Cerebellar nuclear complex (tissue), 1 donor: ENCODE measurements at regions not wholly inside any gene's neighbourhood (a gene's known extent, or its start where the extent isn't known, plus 50 kb on each side); places are given as distances from the start of the nearest gene placed in this dataset.
"Not testable (repeated sequence)": the region's sequence is repeated elsewhere in the genome, so short reads cannot be mapped to it uniquely, and the experiment has no call there.

Source experiments
- DNase-seq, 2 experiments: peaks; one replicate each; lab custom pipeline; 2025; lab: John Stamatoyannopoulos, UW

- DNase-seq, result no peak
Measured at GRCh38 chr9:79387101-79387835, 184.5 kb upstream of the TLE4 start.

- DNase-seq, result no peak
Measured at GRCh38 chr9:79390077-79390698, 181.6 kb upstream of the TLE4 start.

DNA sequence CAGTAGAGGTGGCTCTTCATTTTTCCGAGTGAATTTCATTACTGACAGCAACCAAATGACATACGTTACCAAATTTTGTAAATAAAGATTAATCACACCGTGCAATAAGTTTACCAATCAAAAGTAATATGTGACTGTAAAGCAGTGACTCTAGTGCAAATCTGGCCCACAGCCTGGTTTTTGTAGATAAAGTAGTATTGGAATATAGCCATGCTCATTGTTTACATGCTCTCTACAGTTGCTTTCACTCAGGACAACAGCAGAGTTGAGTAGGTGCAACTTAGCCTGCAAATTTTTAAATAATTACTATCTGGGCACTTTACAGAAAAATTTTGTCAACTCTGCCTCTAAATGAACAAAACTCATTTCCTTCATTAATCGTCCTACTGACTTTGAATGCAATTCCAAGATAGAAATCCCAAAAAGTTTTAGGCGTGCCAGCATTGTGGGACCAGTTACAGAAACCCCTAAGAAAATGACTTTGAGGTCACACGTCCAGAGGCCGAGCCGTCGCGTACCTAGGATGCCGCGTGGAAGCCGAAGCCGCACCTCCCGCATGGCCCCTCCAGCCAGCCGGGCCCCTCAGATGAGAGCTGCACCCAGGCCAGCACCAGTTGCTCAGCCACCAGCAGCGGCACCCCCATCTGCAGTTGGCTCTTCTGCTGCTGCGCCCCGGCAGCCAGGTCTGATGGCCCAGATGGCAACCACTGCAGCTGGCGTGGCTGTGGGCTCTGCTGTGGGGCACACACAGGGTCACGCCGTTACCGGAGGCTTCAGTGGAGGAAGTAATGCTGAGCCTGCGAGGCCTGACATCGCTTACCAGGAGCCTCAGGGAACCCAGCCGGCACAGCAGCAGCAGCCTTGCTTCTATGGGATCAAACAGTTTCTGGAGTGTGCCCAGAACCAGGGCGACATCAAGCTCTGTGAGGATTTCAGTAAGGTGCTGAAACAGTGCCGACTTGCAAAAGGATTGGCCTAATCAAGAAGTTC lies 180.7 kb upstream of the TLE4 start:
- DNase-seq, result no peak

DNA sequence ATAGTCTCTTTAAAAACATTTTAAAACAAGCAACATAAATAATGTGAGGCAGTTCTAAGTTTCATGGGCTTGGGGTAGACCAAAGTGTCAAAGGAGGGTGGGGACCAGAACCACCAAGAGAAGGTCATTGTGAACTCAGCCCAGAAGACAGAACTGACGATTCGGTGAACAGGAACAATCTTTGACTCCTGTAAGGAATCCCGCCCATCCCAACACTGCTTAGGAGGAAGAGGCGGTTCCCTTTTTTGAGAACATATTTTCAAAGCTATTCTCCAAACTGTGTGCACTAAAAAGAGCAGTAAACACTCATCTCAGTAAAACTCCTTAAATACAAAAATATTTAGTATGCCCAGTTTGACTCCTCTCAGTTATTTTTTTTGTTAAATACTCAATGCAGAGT lies 176.5 kb upstream of the TLE4 start:
- DNase-seq, result no peak

DNA sequence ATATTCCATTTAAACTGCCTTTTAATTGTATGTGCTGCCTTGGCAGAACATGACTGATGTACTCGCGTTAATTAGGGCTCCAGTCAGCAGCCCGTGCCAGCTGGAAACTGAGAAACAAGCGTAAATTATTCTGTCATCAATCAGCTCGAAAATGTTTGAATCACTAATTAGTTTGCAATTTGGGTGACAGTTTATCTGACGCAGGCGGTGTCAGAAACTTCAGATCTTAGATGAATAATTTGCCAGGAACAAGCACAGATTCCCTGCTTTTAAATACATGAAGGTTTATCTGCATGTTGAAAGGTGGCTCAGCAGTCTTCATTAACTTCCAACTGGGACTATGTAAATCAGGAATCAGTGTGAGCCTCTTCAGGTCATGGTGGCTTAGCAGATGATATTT lies 176.0 kb upstream of the TLE4 start:
- DNase-seq, result no peak

DNA sequence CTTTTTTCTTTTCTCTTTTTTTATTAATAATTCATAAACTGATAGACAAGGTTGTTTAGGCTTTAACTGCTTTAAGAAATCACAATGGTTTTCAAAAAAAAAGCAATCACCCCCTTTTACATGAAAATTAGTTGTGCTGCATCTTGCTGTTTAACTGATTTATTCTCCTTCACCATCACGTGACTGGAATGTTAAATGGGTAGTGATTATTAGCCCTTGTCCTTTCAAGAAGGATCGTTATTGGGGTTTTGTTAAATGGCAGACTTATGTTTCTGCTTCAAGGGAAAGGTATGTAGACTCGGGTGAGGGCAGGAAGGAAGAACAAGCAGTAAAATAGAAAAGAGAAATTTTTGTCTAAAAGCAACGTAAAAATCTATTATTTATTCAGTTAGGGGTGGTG lies 175.6 kb upstream of the TLE4 start:
- no peak for DNase-seq

- no peak for DNase-seq
Measured at GRCh38 chr9:79403495-79403894, 168.3 kb upstream of the TLE4 start.

DNA sequence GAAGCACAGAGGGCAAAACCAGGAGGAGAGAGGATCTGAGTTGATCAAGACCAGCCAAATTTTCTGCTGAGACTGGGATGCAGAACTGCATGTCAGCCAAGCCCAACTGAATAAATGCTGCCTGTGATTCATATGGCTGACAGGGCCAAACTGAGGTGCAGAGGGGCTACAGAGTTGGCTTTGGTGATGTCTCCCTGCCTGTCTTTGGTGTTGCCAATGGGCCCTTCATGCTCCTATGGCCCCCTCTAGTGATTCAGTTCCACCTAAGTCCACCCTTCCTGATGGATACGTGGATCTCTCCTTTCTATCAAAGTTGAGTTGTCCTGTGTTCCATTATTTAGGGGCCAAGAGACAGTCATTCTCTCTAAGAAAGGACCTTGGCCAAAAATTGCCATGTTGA lies 163.6 kb upstream of the TLE4 start:
- no peak for DNase-seq

DNA sequence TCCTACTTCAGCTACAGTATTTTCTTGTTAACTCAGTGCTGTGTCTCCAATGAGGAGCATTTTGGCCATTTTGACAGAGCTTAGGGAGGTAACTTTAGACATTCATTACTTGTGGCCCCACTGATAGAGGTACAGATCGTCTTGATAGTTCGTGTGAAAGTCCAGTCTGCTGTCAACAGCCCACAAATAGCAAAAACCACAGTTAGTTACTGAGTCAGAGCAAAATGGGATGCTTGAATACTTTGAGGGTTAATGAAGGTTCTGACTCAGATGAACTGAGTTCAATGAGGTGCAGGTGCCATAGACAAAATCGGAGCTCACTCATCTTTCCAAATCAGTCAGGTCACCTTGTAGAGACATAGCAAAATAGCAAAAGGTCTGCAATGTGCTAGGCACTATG lies 163.1 kb upstream of the TLE4 start:
- DNase-seq, result no peak

DNA sequence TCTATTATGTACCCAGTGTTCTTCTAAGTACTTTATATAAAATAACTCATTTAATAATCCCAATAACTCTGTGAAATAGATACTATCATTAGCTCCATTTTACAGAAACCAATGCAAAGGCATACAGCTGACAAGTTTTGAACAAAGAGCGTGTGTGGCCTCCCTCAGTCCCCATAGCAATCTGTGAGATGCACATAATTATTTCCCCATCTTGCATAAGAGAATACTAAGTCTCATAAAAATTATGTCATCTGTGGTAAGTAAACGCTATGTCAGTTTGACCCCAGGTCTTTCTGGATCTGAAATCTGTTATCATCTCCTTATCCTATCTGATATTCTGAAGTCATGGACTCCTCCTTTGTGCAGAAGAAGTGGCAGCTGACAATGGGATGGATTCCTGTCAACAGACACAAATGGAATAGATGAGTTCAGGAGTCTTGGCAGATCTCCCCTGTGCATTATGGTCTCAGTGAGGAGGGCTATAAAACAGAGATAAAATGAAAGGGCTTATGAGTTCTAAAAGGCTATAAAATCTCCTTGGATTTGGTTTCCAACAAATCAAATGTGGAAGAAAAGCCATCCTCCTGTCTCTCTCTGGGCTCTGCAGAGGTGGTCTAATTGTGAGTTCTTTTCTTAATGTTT lies 162.5 kb upstream of the TLE4 start:
- DNase-seq, result no peak

DNA sequence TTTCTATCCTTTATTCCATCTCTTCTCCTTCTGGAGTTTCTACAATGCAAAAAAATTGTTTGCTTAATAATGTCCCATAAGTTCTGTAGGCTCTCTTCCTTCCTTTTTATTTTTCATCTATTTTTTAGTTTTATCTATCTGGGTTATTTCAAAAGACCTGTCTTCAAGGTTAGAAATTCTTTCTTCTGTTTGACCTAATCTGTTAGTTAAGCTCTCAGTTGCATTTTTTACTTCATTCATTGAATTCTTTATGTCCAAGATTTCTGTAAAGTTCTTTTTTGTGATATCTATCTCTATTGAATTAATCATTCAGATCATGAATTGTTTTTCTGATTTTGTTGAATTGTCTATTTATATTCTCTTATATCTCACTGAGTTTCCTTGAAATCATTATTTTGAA lies 145.9 kb upstream of the TLE4 start:
- DNase-seq, result no peak

DNA sequence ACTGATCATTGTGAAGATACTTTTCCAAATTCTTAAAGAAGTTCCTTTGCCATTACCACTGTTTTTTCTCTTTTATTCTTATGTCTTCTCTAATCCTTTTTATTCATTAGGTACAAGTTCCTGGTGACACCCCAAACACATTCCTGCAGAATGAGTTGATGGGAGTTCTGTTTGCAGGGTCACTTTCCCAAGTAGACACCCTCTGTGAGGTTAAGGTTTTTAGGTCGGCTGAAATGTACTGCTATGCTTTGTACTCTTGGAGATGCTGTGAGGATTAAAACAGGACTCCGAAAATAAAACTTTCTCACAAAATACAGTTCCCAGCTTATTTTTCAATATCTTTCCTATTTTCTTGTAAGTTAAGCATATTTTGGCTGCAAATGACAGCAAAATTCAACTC lies 143.3 kb upstream of the TLE4 start:
- DNase-seq, result no peak

DNA sequence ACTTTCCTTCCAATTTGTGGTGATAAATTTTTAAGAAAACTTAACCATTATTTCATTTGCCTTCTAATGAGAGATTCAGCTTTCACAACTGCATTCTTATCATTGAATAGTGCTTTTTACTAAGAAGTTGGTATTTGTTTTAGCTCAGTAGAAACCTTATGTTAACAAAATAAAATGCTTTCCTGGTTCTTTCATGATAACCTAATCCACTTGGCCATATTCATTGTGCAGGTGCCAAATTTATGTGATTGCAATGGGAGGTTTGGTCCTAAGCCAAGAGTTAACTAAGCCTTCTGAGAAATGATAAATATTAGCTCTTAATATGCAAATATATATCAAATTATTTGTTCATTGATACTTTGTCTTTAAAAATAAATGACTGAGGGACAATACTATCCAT lies 141.1 kb upstream of the TLE4 start:
- DNase-seq, result no peak

DNA sequence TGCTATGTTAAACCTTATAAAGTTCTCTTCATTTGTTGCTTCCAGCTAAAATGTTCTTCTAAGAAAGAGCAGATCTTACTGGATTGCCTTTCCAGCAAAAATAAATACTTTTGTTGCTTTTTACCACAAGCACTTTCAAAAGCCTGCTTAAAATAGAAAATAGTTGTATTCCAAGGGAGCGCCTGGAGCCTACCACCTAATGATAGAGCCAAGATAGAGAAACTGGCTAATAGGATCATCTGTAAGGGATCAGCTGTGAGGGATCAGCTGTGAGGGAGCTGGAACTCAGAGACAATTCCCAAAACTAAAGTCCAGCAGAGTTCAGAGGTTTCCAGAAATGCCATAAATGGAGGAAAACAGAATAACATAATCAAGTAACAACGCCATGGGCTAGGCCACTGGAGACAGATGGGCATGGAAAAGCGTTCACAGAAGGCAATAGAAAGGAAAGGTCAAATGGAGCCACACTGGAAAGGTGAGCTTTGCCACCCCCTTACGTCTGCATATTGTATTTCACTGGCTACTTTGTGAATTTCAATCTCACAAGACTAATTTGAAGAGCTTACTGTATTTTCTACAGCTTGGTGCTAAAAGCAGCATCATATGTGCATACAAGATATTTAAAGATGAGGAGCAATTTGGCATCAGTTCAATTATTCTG lies 140.6 kb upstream of the TLE4 start:
- no peak for DNase-seq

- no peak for DNase-seq
Measured at GRCh38 chr9:79432485-79432884, 139.3 kb upstream of the TLE4 start.

DNA sequence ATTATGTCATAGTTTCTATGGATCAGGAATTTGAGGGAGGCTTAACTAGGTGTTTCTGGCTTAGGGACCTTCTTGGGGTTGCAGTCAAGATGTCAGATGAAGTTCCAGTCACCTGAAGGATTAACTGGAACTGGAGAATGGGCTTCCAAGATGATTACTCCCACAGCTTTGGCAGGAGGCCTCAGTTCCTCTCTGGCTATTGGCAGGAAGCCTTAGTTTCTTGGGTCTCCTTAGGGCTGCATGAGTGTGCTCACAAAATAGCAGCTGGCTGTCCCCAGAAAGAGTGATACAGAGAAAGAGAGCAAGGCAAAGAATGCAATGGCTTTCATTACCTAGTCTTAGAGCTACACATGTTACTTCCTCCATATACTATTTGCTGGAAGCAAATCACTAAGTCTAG lies 138.1 kb upstream of the TLE4 start:
- DNase-seq, result no peak

- DNase-seq, result not testable (repeated sequence)
Measured at GRCh38 chr9:79439221-79439620, 132.5 kb upstream of the TLE4 start.

DNA sequence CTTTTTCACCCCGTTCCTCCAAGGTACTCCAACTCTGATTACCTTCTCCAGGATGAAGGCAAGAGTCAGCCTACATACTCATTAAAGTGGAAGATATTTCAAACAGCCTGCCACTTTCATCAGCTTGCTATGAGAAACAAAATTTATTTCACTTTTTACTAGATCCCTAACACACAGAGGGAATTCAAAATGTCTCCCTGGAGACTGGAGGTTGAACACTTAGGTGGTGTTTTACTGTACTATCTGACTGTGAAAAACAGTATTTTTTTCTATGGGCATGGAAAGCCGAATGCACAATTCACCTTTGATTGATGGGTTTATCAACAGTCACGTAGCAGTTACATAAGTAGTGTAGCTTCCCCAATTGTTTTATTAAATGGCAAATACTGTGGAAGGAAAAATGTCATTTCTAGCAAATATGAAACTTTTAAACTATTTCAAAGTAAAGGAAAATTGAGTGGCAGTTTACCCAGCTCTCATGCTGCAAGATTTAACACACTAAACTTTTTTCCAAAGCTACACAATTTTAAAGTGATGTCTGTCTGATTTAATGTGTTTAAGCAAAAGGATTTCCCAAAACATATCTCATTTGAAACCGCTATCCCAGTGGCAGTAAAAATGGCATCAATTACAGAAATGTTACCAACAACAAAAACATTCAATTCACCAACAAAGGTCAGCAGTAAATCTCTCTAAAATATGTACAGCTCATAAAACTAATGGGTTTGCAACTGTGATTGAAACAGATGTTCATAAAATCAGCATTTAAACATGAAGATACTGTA lies 125.0 kb upstream of the TLE4 start:
- no peak for DNase-seq

- no peak for DNase-seq
Measured at GRCh38 chr9:79447308-79447605, 124.5 kb upstream of the TLE4 start.

GRCh38 chr9:79447762-79448161 lies 124.0 kb upstream of the TLE4 start:
- DNase-seq, result no peak

DNA sequence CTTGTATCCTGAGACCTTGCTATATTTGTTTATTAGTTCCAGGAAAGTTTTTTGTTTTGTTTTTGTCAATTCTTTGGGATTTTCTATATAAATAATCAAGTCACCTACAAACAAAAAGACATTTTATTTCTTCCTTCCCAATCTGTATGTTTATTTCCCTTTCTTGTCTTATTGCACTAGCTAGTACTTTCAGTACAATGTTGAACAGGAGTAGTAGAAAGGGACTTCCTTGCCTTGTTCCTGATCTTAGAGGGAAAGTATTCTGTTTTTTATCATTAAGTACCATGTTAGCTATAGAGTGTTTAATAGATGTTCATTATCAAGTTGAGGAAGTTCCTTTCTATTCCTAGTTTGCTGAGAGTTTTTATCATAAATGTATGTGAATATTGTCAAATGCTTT lies 119.5 kb upstream of the TLE4 start:
- no peak for DNase-seq
